ENCODE measurements at regions not wholly inside any gene's neighbourhood (a gene's known extent, or its start where the extent isn't known, plus 50 kb on each side); places are given as distances from the start of the nearest gene placed in this dataset.

GRCh38 chr14:101118746-101119591 is 215.4 kb upstream of the RTL1 start:
- no peak for DNase-seq
- CTCF ChIA-PET, result no interaction called here
- H3K9me3 Mint-ChIP-seq, result no peaks in the 10 kb centered on the region
- no peak overlapping the region for H3K27ac Mint-ChIP-seq
- peaks cover 27% of the 10 kb centered on the region for H3K27me3 Mint-ChIP-seq
- H3K4me1 Mint-ChIP-seq, result peaks cover 17% of the 10 kb centered on the region
- no peaks in the 10 kb centered on the region for H3K36me3 Mint-ChIP-seq
- H3K4me3 Mint-ChIP-seq, result no peak overlapping the region

- H3K36me3 Mint-ChIP-seq, result no peaks in the 10 kb centered on the region
- H3K9me3 Mint-ChIP-seq, result no peaks in the 10 kb centered on the region
- no peak overlapping the region for H3K27ac Mint-ChIP-seq
- CTCF ChIA-PET, result no interaction called here
- no peak overlapping the region for H3K4me3 Mint-ChIP-seq
- peaks cover 27% of the 10 kb centered on the region for H3K27me3 Mint-ChIP-seq
- no peak for DNase-seq
- H3K4me1 Mint-ChIP-seq, result peaks cover 17% of the 10 kb centered on the region
Measured at GRCh38 chr14:101119830-101120571, 216.5 kb upstream of the RTL1 start.

GRCh38 chr14:101120641-101121507 is 217.4 kb upstream of the RTL1 start:
- peak overlapping the region; percentile 21 for H3K4me3 Mint-ChIP-seq
- no peak overlapping the region for H3K27ac Mint-ChIP-seq
- peaks cover 17% of the 10 kb centered on the region for H3K4me1 Mint-ChIP-seq
- no peaks in the 10 kb centered on the region for H3K9me3 Mint-ChIP-seq
- DNase-seq, result peak; percentile 40
- CTCF ChIA-PET, result no interaction called here
- H3K36me3 Mint-ChIP-seq, result no peaks in the 10 kb centered on the region
- H3K27me3 Mint-ChIP-seq, result peaks cover 27% of the 10 kb centered on the region

- DNase-seq, result no peak
- Mint-ChIP-seq H3K27me3 (peaks cover 27% of the 10 kb centered on the region), H3K27ac (no peak overlapping the region), H3K4me1 (peaks cover 17% of the 10 kb centered on the region), H3K4me3 (peak overlapping the region; percentile 50), H3K9me3 (no peaks in the 10 kb centered on the region), H3K36me3 (no peaks in the 10 kb centered on the region)
- CTCF ChIA-PET, result no interaction called here
Measured at GRCh38 chr14:101121508-101122139, 218.1 kb upstream of the RTL1 start.

GRCh38 chr14:101122237-101123141 is 219.0 kb upstream of the RTL1 start:
- H3K4me3 Mint-ChIP-seq, result no peak overlapping the region
- no peak overlapping the region for H3K27ac Mint-ChIP-seq
- H3K27me3 Mint-ChIP-seq, result peaks cover 27% of the 10 kb centered on the region
- no peaks in the 10 kb centered on the region for H3K36me3 Mint-ChIP-seq
- no peak for DNase-seq
- CTCF ChIA-PET, result no interaction called here
- H3K9me3 Mint-ChIP-seq, result no peaks in the 10 kb centered on the region
- peaks cover 17% of the 10 kb centered on the region for H3K4me1 Mint-ChIP-seq

GRCh38 chr14:101123618-101124510 is 220.3 kb upstream of the RTL1 start:
- H3K36me3 Mint-ChIP-seq, result no peaks in the 10 kb centered on the region
- H3K27ac Mint-ChIP-seq, result no peak overlapping the region
- peaks cover 17% of the 10 kb centered on the region for H3K4me1 Mint-ChIP-seq
- H3K9me3 Mint-ChIP-seq, result no peaks in the 10 kb centered on the region
- H3K4me3 Mint-ChIP-seq, result no peak overlapping the region
- no peak for DNase-seq
- peaks cover 26% of the 10 kb centered on the region for H3K27me3 Mint-ChIP-seq
- CTCF ChIA-PET, result no interaction called here

- H3K36me3 Mint-ChIP-seq, result no peaks in the 10 kb centered on the region
- H3K27me3 Mint-ChIP-seq, result peaks cover 20% of the 10 kb centered on the region
- CTCF ChIA-PET, result no interaction called here
- H3K4me1 Mint-ChIP-seq, result peaks cover 17% of the 10 kb centered on the region
- no peak for DNase-seq
- no peaks in the 10 kb centered on the region for H3K9me3 Mint-ChIP-seq
- H3K27ac Mint-ChIP-seq, result no peak overlapping the region
- no peak overlapping the region for H3K4me3 Mint-ChIP-seq
Measured at GRCh38 chr14:101124815-101125214, 221.3 kb upstream of the RTL1 start.

- CTCF ChIA-PET, result no interaction called here
- peaks cover 21% of the 10 kb centered on the region for H3K27me3 Mint-ChIP-seq
- no peak overlapping the region for H3K4me3 Mint-ChIP-seq
- peaks cover 12% of the 10 kb centered on the region for H3K4me1 Mint-ChIP-seq
- no peak overlapping the region for H3K27ac Mint-ChIP-seq
- no peaks in the 10 kb centered on the region for H3K9me3 Mint-ChIP-seq
- H3K36me3 Mint-ChIP-seq, result no peaks in the 10 kb centered on the region
- no peak for DNase-seq
Measured at GRCh38 chr14:101125313-101125712, 221.8 kb upstream of the RTL1 start.

GRCh38 chr14:101125719-101126651 is 222.5 kb upstream of the RTL1 start:
- no peaks in the 10 kb centered on the region for H3K36me3 Mint-ChIP-seq
- H3K27ac Mint-ChIP-seq, result no peak overlapping the region
- no peak overlapping the region for H3K4me3 Mint-ChIP-seq
- DNase-seq, result no peak
- H3K4me1 Mint-ChIP-seq, result peaks cover 5% of the 10 kb centered on the region
- CTCF ChIA-PET, result no interaction called here
- H3K27me3 Mint-ChIP-seq, result peaks cover 25% of the 10 kb centered on the region
- no peaks in the 10 kb centered on the region for H3K9me3 Mint-ChIP-seq

- H3K27ac Mint-ChIP-seq, result no peak overlapping the region
- H3K4me3 Mint-ChIP-seq, result no peak overlapping the region
- H3K9me3 Mint-ChIP-seq, result no peaks in the 10 kb centered on the region
- no peaks in the 10 kb centered on the region for H3K4me1 Mint-ChIP-seq
- CTCF ChIA-PET, result no interaction called here
- no peak for DNase-seq
- H3K27me3 Mint-ChIP-seq, result peaks cover 21% of the 10 kb centered on the region
- H3K36me3 Mint-ChIP-seq, result no peaks in the 10 kb centered on the region
Measured at GRCh38 chr14:101126731-101127130, 223.2 kb upstream of the RTL1 start.

GRCh38 chr14:101127224-101127623 is 223.7 kb upstream of the RTL1 start:
- Mint-ChIP-seq H3K9me3 (no peaks in the 10 kb centered on the region), H3K27me3 (peaks cover 21% of the 10 kb centered on the region), H3K4me1 (no peaks in the 10 kb centered on the region), H3K4me3 (no peak overlapping the region), H3K36me3 (no peaks in the 10 kb centered on the region), H3K27ac (no peak overlapping the region)
- CTCF ChIA-PET, result no interaction called here
- DNase-seq, result no peak
